GM19240 (cell line): ENCODE measurements at regions not wholly inside any gene's neighbourhood (a gene's known extent, or its start where the extent isn't known, plus 50 kb on each side); places are given as distances from the start of the nearest gene placed in this dataset.
"Not testable (repeated sequence)": the region's sequence is repeated elsewhere in the genome, so short reads cannot be mapped to it uniquely, and the experiment has no call there.

ENCODE experiments used
- DNase-seq: peaks from one replicate; pipeline ENCODE4 v3.0.0; 2011; ENCODE audit warnings: low spot score; ENCODE audit not compliant: insufficient read length

- DNase-seq, result no peak
Measured at GRCh38 chr17:79560527-79560926, 50.3 kb downstream of the RBFOX3 start.

GRCh38 chr17:79559111-79559887 lies 51.6 kb downstream of the RBFOX3 start:
- no peak for DNase-seq

DNA sequence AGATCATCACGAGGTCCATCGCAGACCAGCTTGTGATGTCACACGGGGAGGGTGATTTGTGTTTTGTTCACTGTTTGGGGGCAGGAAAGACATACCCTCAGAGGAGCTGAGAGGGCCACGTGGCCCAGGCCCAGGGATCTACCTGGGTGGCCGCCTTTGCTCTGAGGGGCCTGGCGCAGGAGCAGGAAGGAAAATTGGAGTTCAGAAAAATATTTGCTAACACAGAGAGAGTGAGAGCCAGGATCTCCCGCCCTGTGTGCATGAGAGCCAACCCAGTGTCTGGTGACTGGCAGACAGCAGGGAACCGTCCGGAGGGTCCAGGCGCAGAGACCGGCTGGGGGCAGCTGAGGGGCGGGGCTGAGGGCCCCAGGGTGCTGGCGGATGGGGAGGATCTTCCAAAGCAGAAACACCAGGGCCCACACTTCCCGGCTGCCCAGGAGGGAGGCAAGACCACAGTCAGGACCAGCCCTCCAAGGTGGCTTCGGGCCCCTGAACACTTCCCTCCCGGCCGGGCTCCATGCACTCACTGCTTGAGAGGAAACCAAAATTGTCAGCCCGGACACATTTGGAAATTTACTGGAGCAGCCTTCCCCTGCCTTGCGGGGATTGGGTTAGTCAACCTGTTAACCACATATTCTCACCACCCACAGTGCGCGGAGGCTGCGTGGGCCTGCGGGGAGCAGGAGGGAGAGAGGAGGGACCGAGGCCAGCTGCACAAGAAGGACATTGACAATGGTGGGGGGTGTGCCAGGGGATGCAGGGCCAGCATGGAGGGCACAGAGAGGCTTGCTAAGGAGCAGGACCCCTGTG lies 52.6 kb downstream of the RBFOX3 start:
- no peak for DNase-seq

GRCh38 chr17:79557276-79558090 lies 53.4 kb downstream of the RBFOX3 start:
- DNase-seq, result no peak

GRCh38 chr17:79556271-79556670 lies 54.6 kb downstream of the RBFOX3 start:
- no peak for DNase-seq

DNA sequence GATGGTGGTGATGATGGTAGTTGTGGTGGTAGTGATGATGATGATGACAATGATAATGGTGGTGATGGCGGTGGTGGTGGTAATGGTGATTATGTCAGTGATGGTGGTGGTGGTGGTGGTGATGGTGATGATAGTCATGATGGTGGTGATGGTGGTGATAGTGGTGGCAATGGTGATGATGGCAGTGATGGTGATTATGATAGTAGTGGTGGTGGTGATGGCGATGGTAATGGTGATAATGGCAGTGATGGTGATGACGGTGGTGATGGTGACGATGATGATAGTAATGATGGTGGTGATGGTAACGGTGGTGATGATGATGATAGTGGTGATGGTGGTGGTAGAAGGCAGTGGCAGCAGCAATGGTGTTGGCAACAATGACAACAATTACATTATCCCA lies 55.3 kb downstream of the RBFOX3 start:
- no peak for DNase-seq

DNA sequence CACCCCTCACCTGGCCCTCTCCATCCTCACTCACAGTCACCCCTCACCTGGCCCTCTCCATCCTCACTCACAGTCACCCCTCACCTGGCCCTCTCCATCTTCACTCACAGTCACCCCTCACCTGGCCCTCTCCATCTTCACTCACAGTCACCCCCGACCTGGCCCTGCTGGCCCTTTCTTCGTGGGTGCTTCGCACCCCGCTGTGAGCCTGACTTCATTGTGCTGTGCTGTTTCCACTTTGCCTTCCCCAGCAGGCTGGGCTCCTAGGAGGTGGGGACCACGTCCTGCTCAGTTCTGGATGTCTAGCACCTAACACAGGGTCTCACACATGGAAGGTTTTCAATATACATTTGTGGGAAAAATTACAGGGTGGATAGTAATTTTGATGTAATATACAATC lies 56.5 kb downstream of the RBFOX3 start:
- DNase-seq, result not testable (repeated sequence)

DNA sequence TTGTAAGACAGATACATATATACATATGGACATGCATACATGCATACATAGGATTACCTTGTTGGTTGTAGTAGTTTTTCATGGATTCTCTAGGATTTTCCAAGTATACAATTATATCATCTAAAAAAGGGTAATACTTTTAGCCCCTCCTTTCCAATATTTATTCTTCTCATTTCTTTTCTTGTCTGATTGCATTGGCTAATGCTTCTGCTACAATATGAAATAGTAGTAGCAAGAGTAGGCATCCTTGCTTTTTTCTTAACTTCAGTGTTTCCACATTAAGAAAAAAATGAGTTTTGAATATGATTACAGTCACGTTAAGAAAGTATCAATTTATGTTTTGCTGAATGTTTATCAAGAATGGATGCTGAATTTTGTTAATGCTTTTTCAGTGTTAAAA lies 58.0 kb downstream of the RBFOX3 start:
- no peak for DNase-seq

GRCh38 chr17:79552405-79552804 lies 58.4 kb downstream of the RBFOX3 start:
- DNase-seq, result no peak

DNA sequence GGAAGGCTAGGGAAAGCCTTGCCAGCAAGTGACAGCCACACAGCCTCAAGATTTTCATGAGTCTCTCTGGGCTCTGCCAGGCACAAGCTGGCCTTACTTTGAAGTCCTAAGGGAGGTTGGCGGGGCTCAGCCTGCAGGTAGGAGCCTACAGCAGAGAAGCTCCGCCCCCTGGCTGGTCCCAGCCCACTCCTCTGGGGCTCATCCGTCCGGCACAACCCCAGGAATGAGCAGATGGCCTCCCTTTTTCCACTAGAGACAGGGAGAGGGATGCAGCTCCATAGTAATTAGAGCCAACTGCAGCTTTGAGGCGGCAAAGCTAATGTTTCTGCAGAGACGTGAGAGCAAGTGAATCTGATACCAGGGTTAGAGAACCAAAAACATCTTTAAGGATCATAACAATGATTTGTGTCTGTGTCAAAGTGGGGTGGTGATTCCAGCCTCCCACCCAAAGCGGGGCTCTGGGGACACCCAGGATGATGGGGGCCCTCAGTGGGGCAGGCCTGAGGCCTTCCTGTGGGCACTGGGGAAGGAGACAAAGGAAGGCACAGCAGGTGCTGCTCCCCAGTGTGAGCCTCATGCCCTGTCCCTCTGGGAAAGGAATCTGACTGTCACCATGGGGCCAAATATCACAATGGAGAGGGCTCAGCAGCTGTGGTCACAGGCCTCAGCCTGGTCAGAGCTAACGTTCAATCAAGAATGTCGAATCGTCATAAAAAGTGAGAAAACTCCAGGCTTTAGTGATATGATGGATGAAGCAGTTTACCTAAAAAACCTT lies 61.5 kb downstream of the RBFOX3 start:
- no peak for DNase-seq

DNA sequence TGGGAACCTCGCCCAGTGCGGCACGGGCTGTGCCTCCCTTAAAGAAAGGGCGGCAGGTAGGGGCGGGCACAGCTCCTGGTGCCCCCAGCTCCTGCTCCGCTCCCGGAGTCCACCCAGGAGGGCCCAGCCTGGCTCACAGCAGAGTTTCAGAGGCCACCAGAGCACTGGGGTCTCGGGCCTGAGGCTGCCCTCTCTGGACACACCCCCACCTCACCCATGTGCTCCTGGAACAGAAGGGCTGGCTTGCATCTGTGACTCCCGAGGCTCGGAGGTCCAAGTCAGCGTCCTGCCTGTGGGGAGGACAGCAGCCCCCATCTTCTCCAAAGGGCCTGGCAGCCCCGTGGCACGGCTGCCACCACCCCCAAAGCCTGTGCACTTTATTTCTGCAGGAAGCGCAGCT lies 62.7 kb downstream of the RBFOX3 start:
- DNase-seq, result no peak

- DNase-seq, result no peak
Measured at GRCh38 chr17:79547586-79547985, 63.3 kb downstream of the RBFOX3 start.

GRCh38 chr17:79547171-79547570 lies 63.7 kb downstream of the RBFOX3 start:
- DNase-seq, result not testable (repeated sequence)

DNA sequence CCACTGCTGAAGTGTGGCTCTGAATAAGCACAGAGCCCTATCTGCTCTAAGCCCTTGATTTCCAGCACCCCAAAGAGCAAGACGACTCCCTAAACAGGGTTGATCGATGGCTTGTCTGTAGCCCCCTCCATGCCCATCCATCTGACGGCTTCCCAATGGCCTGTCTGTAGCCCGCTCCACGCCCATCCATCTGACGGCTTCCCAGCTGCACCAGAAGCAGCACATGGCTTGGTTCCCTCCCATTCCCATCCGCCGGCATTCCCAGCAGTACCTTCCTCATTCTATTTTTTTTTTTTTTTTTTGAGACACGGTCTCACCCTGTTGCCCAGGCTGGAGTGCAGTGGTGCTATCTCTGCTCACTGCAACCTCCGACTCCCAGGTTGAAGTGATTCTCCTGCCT lies 64.5 kb downstream of the RBFOX3 start:
- no peak for DNase-seq

- DNase-seq, result no peak
Measured at GRCh38 chr17:79545251-79546005, 65.4 kb downstream of the RBFOX3 start.

DNA sequence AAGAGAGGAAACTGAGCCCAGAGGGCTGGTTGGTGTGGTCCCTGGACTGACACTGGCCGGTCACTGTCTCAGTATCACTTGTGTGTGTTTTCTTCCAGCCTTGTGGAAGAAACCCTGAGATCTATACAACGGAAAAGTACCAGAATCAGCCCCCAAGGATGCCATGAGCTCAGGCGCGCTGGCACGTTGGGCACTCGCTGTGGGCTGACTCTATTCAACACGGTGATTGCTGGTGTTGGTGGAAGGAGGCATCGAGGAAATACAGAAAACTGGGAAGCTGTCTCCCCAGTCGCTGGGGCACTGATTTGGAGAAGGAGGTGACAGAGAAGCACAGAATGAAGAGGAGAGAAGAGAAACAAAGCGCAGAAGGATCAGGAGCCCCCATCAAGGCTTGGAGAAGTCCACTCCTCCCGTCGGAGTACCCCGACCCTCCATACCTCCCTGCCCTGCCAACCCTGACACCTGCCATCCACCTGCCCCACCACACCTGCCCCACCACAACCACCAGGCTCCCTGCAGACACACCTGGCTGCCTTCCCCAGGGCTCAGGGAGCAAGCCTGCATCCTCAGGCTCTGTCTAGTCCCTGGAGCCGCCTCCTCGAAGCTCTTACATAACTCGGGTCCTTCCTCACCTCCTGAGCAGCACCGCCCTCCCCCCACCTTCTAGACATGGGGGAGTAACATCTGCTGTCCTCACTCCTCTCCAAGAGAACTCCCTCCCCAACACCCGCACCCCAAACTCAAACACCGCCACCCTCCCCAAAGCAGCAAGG lies 66.5 kb downstream of the RBFOX3 start:
- no peak for DNase-seq

GRCh38 chr17:79543531-79543930 lies 67.3 kb downstream of the RBFOX3 start:
- DNase-seq, result no peak

- DNase-seq, result no peak
Measured at GRCh38 chr17:79542718-79543117, 68.1 kb downstream of the RBFOX3 start.

DNA sequence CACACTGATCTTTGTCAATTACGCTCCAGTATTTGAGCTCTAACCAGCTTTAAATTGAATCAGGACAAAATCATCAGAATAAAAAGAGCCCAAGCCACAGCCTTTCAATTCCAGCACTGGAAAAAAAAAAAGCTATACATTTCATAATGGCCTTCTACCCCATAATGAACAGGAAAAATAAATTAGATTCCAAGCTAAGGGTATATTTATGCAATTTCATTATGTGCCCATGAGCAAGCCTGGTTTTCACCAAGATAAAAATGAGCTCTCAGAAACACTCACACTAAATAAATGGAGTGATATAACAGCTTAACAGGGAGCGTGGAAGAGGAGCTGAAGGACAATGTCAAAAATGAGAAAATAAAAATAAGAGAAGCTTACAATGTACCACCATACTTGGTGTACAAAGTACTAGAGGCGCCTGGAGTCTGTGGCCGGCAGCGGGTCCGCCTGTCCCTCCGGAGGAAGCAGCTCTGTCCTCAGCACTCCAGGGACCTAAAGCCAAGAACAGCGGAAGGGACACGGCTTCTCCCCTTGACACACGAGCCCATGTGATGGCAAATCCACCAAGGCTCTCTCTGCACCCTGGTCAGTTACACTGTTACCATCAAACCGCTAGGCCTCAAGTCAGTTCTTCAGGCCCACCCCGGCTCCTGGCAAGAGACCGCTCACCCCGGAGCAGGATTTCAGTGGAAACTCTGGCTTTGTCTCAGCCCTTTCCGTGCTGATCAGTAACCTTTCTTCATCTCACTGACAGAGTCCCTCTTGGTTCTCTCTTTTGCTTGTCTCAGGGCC lies 69.6 kb downstream of the RBFOX3 start:
- DNase-seq, result no peak
